Daoy (cell line): ENCODE measurements at regions not wholly inside any gene's neighbourhood (a gene's known extent, or its start where the extent isn't known, plus 50 kb on each side); places are given as distances from the start of the nearest gene placed in this dataset.
"Not testable (repeated sequence)": the region's sequence is repeated elsewhere in the genome, so short reads cannot be mapped to it uniquely, and the experiment has no call there.

ENCODE experiments used
- DNase-seq: peaks from one replicate; pipeline ENCODE4 v3.0.0-alpha.2; 2015; ENCODE audit warnings: low read depth

DNA sequence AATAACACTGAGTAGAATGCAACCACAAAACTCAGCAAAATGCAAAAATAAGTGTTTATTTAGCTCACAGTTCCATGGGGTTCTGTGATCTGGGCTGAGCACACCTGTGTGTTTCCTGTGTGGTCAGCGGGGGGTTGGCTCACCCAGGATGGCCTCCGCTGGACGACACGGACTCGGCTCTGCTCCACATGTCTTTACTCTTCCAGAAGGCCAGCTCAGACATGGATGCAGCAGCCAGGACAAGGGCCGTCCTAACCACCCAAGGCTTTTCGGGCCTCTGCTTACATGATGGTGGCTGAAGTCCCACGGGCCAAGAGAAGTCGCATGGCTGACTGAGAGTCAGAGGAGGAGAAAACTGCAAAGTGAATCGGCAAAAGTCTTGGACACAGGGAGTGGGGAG, 153.5 kb upstream of the IRS2 start:
- no peak for DNase-seq

GRCh38 chr13:109939180-109939579, 152.8 kb upstream of the IRS2 start:
- DNase-seq: no peak

GRCh38 chr13:109938255-109938936, 152.0 kb upstream of the IRS2 start:
- peak; percentile 25 for DNase-seq

GRCh38 chr13:109934520-109934919, 148.1 kb upstream of the IRS2 start:
- DNase-seq: not testable (repeated sequence)

GRCh38 chr13:109933476-109933875, 147.1 kb upstream of the IRS2 start:
- DNase-seq: no peak

GRCh38 chr13:109924376-109924775, 138.0 kb upstream of the IRS2 start:
- DNase-seq: no peak

- DNase-seq: no peak
These were observed 136.1 kb upstream of the IRS2 start for GRCh38 chr13:109922518-109922917.

DNA sequence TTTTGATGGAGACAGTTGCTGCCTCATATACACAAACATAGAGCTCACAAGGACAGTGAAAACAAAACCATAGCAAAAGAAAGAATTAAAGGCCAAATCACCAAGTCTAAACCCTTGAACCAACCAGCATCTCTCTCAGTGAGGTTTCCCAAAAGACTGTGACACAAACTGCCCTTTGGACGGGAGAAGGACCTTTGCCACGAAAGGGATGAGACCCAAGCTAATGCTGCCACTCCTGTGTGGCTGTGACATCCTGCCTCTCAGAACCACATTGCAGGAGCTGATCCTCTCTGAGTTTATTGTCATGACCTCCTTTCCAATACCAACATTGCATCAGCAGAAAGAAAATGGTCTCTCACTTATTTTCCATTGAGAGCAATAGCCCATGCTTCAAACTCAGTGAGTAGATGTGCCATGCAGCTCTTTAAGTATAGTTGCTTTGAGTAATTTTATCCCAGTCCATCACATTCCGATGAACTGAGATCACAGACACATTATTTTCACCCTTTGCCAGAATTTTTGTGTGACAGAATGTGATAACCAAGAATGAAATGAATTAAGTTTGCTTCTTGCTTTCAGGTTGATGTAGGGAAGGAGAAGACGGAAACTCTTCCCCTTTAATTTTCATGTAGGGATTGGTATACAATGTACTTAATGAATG, 133.5 kb upstream of the IRS2 start:
- no peak for DNase-seq

DNA sequence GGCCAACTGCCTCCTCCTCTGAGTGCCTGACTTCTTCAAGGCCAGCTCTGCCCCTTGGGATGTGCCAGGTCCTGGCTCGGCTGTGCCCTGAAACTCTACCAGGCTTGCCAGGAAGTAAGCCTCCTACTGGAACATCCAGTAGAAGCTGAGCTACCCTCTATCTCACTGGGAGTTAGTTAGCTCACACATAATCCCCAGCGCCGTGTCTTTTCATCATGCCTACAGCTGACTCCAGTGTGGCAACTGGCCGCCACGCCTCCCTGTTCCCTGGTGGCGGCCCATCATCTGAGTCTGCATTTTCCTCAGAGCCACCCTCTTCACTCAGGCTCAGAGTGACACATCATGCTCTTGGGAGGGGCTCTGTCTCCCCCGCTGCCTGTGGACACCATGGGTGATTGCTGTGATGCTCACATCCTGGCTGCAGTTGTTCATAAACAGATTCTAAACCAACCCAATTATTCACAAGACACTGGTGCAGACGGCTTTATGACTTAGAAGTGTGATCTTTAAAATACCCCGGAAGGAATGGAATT, 131.9 kb upstream of the IRS2 start:
- peak; percentile 55 for DNase-seq

DNA sequence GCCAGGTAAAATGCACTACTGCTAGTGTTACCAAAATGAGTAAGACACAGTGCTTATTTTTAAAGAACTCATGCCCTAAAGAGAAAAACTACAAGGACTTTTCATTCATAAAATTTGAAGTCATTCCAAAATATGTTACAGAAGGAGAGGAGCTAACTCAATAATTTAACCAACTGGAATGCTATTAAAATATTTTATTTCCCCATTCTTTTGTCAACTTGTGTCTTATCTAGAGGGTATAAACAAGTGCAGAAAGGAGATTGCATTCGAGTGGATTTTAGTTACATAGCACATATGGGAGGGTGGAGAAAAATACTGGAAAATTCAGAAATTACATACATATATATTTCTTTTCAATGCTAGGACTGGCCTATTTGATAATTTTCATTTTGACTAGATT, 131.0 kb upstream of the IRS2 start:
- no peak for DNase-seq

- no peak for DNase-seq
These were observed 127.6 kb upstream of the IRS2 start for GRCh38 chr13:109913936-109914510.

DNA sequence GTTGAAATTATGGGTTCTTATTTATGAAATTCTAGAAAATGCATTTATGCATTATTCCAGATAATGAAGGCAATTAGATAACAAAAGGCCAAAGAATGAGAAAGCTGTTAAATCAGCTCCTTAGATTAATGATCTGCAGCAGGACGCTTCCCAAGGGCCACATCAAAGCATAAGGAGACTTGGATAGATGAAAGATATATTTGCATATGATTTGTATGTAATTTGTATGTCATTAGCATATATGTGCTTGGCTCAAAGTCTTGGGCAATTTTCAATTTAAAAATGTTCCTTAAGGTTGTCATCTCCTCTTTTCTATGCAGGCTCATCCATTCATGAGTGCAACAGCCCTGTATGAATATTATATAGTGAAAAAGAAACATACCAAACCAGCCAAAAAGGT, 126.8 kb upstream of the IRS2 start:
- DNase-seq: no peak

- DNase-seq: no peak
These were observed 123.8 kb upstream of the IRS2 start for GRCh38 chr13:109910194-109910593.

- no peak for DNase-seq
These were observed 120.6 kb upstream of the IRS2 start for GRCh38 chr13:109906976-109907375.

- peak; percentile 63 for DNase-seq
These were observed 117.8 kb upstream of the IRS2 start for GRCh38 chr13:109904218-109904617.

DNA sequence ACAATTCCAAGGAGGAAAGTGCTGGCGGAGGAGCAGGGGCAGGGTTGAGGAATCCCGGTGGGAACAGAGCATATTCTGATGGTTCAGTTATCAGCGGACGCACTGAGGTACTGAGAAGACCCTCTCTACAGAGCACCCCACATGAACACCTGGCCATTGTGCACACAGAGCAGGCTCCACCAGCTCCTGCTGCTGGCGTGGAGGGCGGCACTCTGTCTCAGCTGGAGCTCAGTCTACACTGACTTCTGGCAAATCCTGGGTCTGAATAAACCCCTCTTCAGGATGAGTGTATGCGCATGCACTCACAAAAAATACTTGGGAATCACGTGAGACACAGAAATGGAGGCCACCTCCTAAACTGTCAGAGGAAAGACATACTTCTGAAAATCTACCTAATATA, 114.4 kb upstream of the IRS2 start:
- DNase-seq: no peak

GRCh38 chr13:109900320-109900719, 113.9 kb upstream of the IRS2 start:
- no peak for DNase-seq

- DNase-seq: no peak
These were observed 113.4 kb upstream of the IRS2 start for GRCh38 chr13:109899748-109900147.

- DNase-seq: no peak
These were observed 112.9 kb upstream of the IRS2 start for GRCh38 chr13:109899316-109899715.

DNA sequence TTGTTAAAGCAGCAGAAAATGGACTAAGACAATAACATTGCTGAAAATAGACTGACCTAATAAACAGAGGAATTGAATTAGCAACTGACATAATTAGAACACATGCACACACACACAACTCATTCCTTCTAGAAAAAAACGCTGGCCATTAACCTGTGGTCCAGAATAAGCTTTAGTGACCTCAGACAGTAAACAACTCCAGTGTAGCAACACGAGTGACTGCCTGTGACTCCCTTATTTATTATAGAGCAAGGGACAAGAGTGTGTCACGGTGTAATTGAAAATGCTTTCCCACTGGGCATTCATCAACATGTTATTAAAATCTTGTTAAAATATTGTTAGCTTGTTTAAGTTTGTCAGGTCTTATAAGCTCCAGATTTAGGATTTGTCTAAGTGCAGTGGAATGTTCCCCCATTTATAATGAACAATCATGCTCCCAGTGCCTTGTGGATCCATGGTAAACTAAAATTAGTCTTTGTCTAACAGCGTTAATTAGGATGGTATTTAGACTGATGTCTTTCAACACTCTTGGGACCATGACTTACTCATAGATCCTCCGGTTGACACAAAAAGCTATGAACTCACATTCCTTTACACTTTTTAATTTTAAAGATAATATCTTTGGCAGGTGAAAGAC, 111.7 kb upstream of the IRS2 start:
- DNase-seq: no peak

- DNase-seq: no peak
These were observed 105.7 kb upstream of the IRS2 start for GRCh38 chr13:109892101-109892500.

DNA sequence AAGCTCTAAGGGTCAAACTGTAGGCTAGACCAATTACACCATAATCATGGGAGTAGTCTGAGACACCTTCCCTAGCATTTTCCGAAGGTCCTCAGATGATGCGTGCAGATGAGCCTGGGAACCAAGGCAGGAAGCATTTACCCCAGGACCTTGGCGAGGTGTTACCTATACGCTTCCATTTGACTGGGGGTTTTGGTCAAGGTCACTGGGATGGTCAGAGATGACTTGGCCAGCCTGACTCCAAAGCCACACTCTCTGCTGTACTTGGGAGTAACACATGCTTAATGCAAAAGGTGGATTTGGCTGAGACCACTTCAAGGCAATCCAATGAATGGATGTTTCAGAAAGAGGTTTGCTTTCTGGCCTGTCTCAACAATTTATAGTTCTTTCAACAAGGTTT, 98.9 kb upstream of the IRS2 start:
- DNase-seq: no peak

GRCh38 chr13:109884462-109884861, 98.1 kb upstream of the IRS2 start:
- DNase-seq: no peak
